GM23338 (cell line): ENCODE measurements at regions not wholly inside any gene's neighbourhood (a gene's known extent, or its start where the extent isn't known, plus 50 kb on each side); places are given as distances from the start of the nearest gene placed in this dataset.

ENCODE experiments used
- ATAC-seq: fragments of 200-7000 bp; cut with Tn5 transposase; 3 replicates; pipeline ENCODE4 v1.9.1; 2020
- DNase-seq: peaks from one replicate; pipeline ENCODE4 v3.0.0-alpha.2; 2015; ENCODE audit warnings: low spot score
- H2AFZ ChIP-seq: fragments of 200-600 bp; sonication (generic); 2 replicates; pipeline ENCODE4 v1.8.0; 2016; ENCODE audit warnings: antibody characterized with exemption, mild to moderate bottlenecking, moderate library complexity
- H3F3A ChIP-seq: fragments of 200-600 bp; sonication (generic); replicated peaks from 2 replicates; pipeline ENCODE4 v1.8.0; 2017; ENCODE audit warnings: antibody characterized with exemption, mixed run types, low read depth
- H3K27ac ChIP-seq: fragments of 200-600 bp; sonication (generic); 2 replicates; pipeline ENCODE4 v1.6.1; 2016; ENCODE audit warnings: low read depth
- H3K27me3 ChIP-seq: fragments of 200-600 bp; sonication (generic); 2 replicates; pipeline ENCODE4 v1.8.0; 2016; ENCODE audit warnings: mild to moderate bottlenecking, mixed run types, moderate library complexity; ENCODE audit not compliant: insufficient read depth
- H3K36me3 ChIP-seq: fragments of 200-600 bp; sonication (generic); 2 replicates; pipeline ENCODE4 v1.8.0; 2016; ENCODE audit warnings: mild to moderate bottlenecking; ENCODE audit not compliant: insufficient read depth
- H3K4me1 ChIP-seq: fragments of 200-600 bp; sonication (generic); 2 replicates; pipeline ENCODE4 v1.8.0; 2016; ENCODE audit warnings: mild to moderate bottlenecking, moderate library complexity; ENCODE audit not compliant: insufficient read depth
- H3K4me2 ChIP-seq: fragments of 200-600 bp; sonication (generic); 2 replicates; pipeline ENCODE4 v1.7.1; 2017; ENCODE audit warnings: mixed run types
- H3K4me3 ChIP-seq: fragments of 200-600 bp; sonication (generic); 2 replicates; pipeline ENCODE4 v1.6.1; 2016; ENCODE audit warnings: mixed run types
- H3K79me2 ChIP-seq: fragments of 200-600 bp; sonication (generic); replicated peaks from 2 replicates; pipeline ENCODE4 v1.8.0; 2017; ENCODE audit warnings: mild to moderate bottlenecking; ENCODE audit not compliant: insufficient read depth
- H3K9me2 ChIP-seq: fragments of 200-600 bp; sonication (generic); 2 replicates; pipeline ENCODE4 v1.8.0; 2017; ENCODE audit not compliant: insufficient read depth
- H4K20me1 ChIP-seq: fragments of 200-600 bp; sonication (generic); replicated peaks from 2 replicates; pipeline ENCODE4 v1.8.0; 2017; ENCODE audit warnings: mild to moderate bottlenecking; ENCODE audit not compliant: insufficient read depth
- H3K27ac Mint-ChIP-seq: 2 replicates; pipeline ENCODE4 v1.8.0; 2020; ENCODE audit warnings: inconsistent platforms, mild to moderate bottlenecking, moderate library complexity, mixed read lengths
- H3K27me3 Mint-ChIP-seq: 3 replicates; pipeline ENCODE4 v1.8.0; 2022; ENCODE audit warnings: low read depth, mild to moderate bottlenecking, moderate library complexity, mixed read lengths, inconsistent platforms; ENCODE audit not compliant: insufficient read depth, poor library complexity
- H3K36me3 Mint-ChIP-seq: 3 replicates; pipeline ENCODE4 v1.8.0; 2021; ENCODE audit warnings: low read depth, mild to moderate bottlenecking, inconsistent platforms, moderate library complexity, mixed read lengths
- H3K4me1 Mint-ChIP-seq: 3 replicates; pipeline ENCODE4 v1.8.0; 2020; ENCODE audit warnings: mild to moderate bottlenecking, inconsistent platforms, mixed read lengths
- H3K4me3 Mint-ChIP-seq: 3 replicates; pipeline ENCODE4 v1.8.0; 2021; ENCODE audit warnings: moderate library complexity, mild to moderate bottlenecking, inconsistent platforms, mixed read lengths
- H3K9me3 Mint-ChIP-seq: 3 replicates; pipeline ENCODE4 v1.8.0; 2020; ENCODE audit warnings: moderate library complexity, mild to moderate bottlenecking, inconsistent platforms, mixed read lengths
- ETS1 ChIP-seq: IDR thresholded peaks from 2 replicates; pipeline ENCODE4 v1.6.1; 2016; ENCODE audit warnings: antibody characterized with exemption
- POLR2AphosphoS5 ChIP-seq: IDR thresholded peaks from 2 replicates; pipeline ENCODE4 v1.6.1; 2016; ENCODE audit warnings: antibody characterized with exemption, low read depth
- REST ChIP-seq: IDR thresholded peaks from one replicate; pipeline ENCODE4 v1.6.1; 2018; ENCODE audit warnings: antibody characterized with exemption; ENCODE audit not compliant: unreplicated experiment
- ZNF331 ChIP-seq: fragments of 250-450 bp; sonication (Bioruptor Pico); IDR thresholded peaks from 2 replicates; pipeline ENCODE4 v1.5.0; 2020; ENCODE audit warnings: low read depth, mild to moderate bottlenecking, moderate library complexity
- ZNF462 ChIP-seq: fragments of 250-450 bp; sonication (Bioruptor Pico); IDR thresholded peaks from 2 replicates; pipeline ENCODE4 v1.5.0; 2020; ENCODE audit warnings: mild to moderate bottlenecking, moderate library complexity
- TF ChIP-seq, protein P1 (sequence below), 2 experiments: fragments of 200-600 bp in 1 of 2; sonication (generic) in 1 of 2; conservative IDR thresholded peaks; 2 replicates each; pipeline versions ENCODE4 v1.5.1 to v1.6.1; 2016 to 2017; ENCODE audit warnings: antibody characterized with exemption in 2 of 2, low read depth in 2 of 2, mild to moderate bottlenecking in 2 of 2, moderate library complexity in 1 of 2

DNA sequence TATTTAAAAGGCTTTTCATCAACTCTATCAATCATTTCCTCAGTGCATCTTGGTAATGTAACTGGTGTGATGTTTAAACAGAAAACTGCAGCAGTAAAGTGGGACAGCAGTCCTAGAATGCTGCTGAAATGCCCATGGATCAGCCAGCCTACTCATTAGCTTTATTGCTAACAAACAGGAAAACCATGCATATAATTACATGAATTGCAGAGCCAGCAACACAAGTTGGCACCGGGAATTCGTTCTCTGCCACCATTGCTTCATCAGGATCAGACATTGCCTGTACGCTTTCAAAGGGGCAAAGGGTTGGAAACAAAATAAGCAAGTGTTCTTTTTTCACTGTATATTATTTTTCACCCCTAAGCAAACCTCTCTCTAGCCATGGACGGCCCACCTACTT lies 276.2 kb upstream of the LRRC7 start (continued):
- TF ChIP-seq REST: no peak
- no peak for TF ChIP-seq ZNF462
- no peak for TF ChIP-seq POLR2AphosphoS5

DNA sequence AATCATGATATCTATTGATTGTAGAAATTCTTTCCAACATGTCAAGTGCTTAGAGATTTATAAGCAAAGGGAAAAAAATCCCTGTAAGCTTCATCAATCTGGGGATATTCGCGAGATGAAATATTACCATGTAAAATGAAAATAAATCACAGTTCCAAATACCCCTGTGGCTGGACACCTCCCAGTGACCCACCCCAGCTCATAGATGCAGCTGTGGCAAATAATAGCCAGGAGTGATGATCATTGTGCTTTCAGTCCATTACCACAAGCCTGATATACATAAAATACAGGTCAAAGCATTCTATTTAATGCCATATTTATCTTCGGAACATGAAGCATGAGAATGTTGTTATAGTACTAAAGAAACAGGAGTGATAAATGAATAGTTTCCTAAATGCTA lies 274.9 kb upstream of the LRRC7 start:
- Mint-ChIP-seq H3K27ac (no peak overlapping the region), H3K36me3 (no peaks in the 10 kb centered on the region), H3K4me3 (no peak overlapping the region), H3K4me1 (no peaks in the 10 kb centered on the region), H3K27me3 (no peaks in the 10 kb centered on the region), H3K9me3 (no peaks in the 10 kb centered on the region)
- Histone ChIP-seq H3K27me3 (no peaks in the 10 kb centered on the region), H3F3A (no peaks in the 10 kb centered on the region), H3K4me2 (no peak overlapping the region), H3K9me2 (no peaks in the 10 kb centered on the region), H3K4me3 (no peak overlapping the region), H4K20me1 (no peaks in the 10 kb centered on the region), H3K36me3 (no peaks in the 10 kb centered on the region), H3K79me2 (no peaks in the 10 kb centered on the region), H3K27ac (no peak overlapping the region), H2AFZ (no peak overlapping the region), H3K4me1 (no peaks in the 10 kb centered on the region)
- no peak for ATAC-seq
- DNase-seq: no peak
- TF ChIP-seq, protein P1, sequence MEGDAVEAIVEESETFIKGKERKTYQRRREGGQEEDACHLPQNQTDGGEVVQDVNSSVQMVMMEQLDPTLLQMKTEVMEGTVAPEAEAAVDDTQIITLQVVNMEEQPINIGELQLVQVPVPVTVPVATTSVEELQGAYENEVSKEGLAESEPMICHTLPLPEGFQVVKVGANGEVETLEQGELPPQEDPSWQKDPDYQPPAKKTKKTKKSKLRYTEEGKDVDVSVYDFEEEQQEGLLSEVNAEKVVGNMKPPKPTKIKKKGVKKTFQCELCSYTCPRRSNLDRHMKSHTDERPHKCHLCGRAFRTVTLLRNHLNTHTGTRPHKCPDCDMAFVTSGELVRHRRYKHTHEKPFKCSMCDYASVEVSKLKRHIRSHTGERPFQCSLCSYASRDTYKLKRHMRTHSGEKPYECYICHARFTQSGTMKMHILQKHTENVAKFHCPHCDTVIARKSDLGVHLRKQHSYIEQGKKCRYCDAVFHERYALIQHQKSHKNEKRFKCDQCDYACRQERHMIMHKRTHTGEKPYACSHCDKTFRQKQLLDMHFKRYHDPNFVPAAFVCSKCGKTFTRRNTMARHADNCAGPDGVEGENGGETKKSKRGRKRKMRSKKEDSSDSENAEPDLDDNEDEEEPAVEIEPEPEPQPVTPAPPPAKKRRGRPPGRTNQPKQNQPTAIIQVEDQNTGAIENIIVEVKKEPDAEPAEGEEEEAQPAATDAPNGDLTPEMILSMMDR (conservative IDR thresholded peaks at IDR 0.05; ENCODE audit: low read depth in 2 of 2): no peak
- TF ChIP-seq ETS1 (no peak), ZNF331 (no peak)
